HepG2 (cell line): ENCODE measurements at regions not wholly inside any gene's neighbourhood (a gene's known extent, or its start where the extent isn't known, plus 50 kb on each side); places are given as distances from the start of the nearest gene placed in this dataset.

Experiments
- ATAC-seq: fragments of 200-7000 bp; cut with Tn5 transposase; 3 replicates; pipeline ENCODE4 v1.9.1; 2020; ENCODE audit warnings: mild to moderate bottlenecking, moderate library complexity
- BruUV-seq: library from RNA; stranded (reverse); fragments of 400-500 nt; replicated peaks from 2 replicates; lab custom pipeline; 2021; lab: Mats Ljungman, UMichigan
- CTCF ChIA-PET: fragments of 300-600 bp; formaldehyde crosslinking; extraction: SDS; loops from one replicate; lab custom pipeline; 2021; ENCODE audit warnings: low total read pairs, inconsistent platforms, low intra/inter-chr PET ratio; lab: Yijun Ruan, JAX
- POLR2A ChIA-PET: fragments of 350-600 bp; sonication (Branson Sonifier 250); formaldehyde crosslinking; loops from one replicate; lab custom pipeline; 2020; ENCODE audit warnings: antibody characterized with exemption, inconsistent platforms; lab: Yijun Ruan, JAX
- DNase-seq: peaks from one replicate; pipeline ENCODE4 v3.0.0-alpha.2; 2015; ENCODE audit warnings: low spot score
- FAIRE-seq: peaks from 3 replicates; lab custom pipeline; 2011; peaks lifted over from hg19 to GRCh38; lab: Jason Lieb, UNC
- H2AFZ ChIP-seq: one replicate; pipeline ENCODE4 v1.6.1; 2011; ENCODE audit warnings: low read length, inconsistent platforms
- H3K27ac ChIP-seq: fragments of 300-600 bp; 3 replicates; pipeline ENCODE4 v1.8.0; 2011; ENCODE audit warnings: mixed run types, mild to moderate bottlenecking, mixed read lengths, low read length, inconsistent platforms; ENCODE audit not compliant: insufficient read depth; ENCODE audit errors: extremely low read length
- H3K27me3 ChIP-seq, 2 experiments: fragments of 200-600 bp in 1 of 2; 2 replicates in 1 of 2; 3 replicates in 1 of 2; pipeline versions ENCODE4 v1.6.0 to v1.8.0; 2011; ENCODE audit warnings: low read length in 2 of 2, mild to moderate bottlenecking in 2 of 2, moderate library complexity in 2 of 2, inconsistent platforms in 1 of 2; ENCODE audit not compliant: insufficient read depth in 2 of 2, control insufficient read depth in 1 of 2
- H3K36me3 ChIP-seq, 2 experiments: fragments of 200-600 bp in 1 of 2; replicated peaks in 1 of 2; 2 replicates in 1 of 2; 3 replicates in 1 of 2; pipeline versions ENCODE4 v1.5.1 to v1.8.0; 2011; ENCODE audit warnings: low read length in 2 of 2, inconsistent platforms in 1 of 2; ENCODE audit not compliant: insufficient read depth in 2 of 2, control insufficient read depth in 1 of 2
- H3K4me1 ChIP-seq: 2 replicates; pipeline ENCODE4 v1.5.1; 2012; ENCODE audit warnings: low read length, inconsistent platforms; ENCODE audit not compliant: insufficient read depth
- H3K4me2 ChIP-seq: 2 replicates; pipeline ENCODE4 v1.6.0; 2011; ENCODE audit warnings: low read depth, low read length, inconsistent platforms
- H3K4me3 ChIP-seq, 3 experiments: fragments of 200-600 bp in 1 of 3; sonication (generic), shearing (Covaris generic) in 1 of 3; replicated peaks in 1 of 3; 2 replicates each; pipeline ENCODE4 v1.5.1; 2011 to 2016; ENCODE audit warnings: low read length in 3 of 3, inconsistent platforms in 2 of 3, low read depth in 2 of 3, mild to moderate bottlenecking in 2 of 3, control low read depth in 1 of 3, mixed read lengths in 1 of 3; ENCODE audit not compliant: insufficient read depth in 1 of 3
- H3K79me2 ChIP-seq: one replicate; pipeline ENCODE4 v1.6.1; 2011; ENCODE audit warnings: low read length, inconsistent platforms; ENCODE audit not compliant: insufficient read depth
- H3K9ac ChIP-seq: 2 replicates; pipeline ENCODE4 v1.6.0; 2011; ENCODE audit warnings: mild to moderate bottlenecking, low read depth, low read length, inconsistent platforms; ENCODE audit not compliant: insufficient read depth
- H3K9me3 ChIP-seq: 2 replicates; pipeline ENCODE4 v1.5.1; 2012; ENCODE audit warnings: mild to moderate bottlenecking, low read length
- H4K20me1 ChIP-seq: 2 replicates; pipeline ENCODE4 v1.6.0; 2011; ENCODE audit warnings: inconsistent platforms, mild to moderate bottlenecking, low read length, moderate library complexity; ENCODE audit not compliant: insufficient read depth
- CCAR2 ChIP-seq: fragments of 200-400 bp; formaldehyde crosslinking; optimal IDR thresholded peaks from 2 replicates; pipeline ENCODE3; 2018; ENCODE audit warnings: low read depth, mild to moderate bottlenecking, low read length, moderate library complexity
- CREB1 ChIP-seq, 2 experiments: fragments of 450-650 bp in 1 of 2; IDR thresholded peaks; 2 replicates each; pipeline ENCODE4 v1.6.1; 2016 to 2017; ENCODE audit warnings: control low read depth in 1 of 2, mild to moderate bottlenecking in 1 of 2, missing compliant biosample characterization in 1 of 2, missing genetic modification characterization in 1 of 2
- ELF4 ChIP-seq: sonication (generic); formaldehyde crosslinking; IDR thresholded peaks from 2 replicates; pipeline ENCODE4 v1.5.0; 2020; ENCODE audit warnings: missing genetic modification reagents, mild to moderate bottlenecking, moderate library complexity, borderline replicate concordance
- HES4 ChIP-seq: sonication (generic); formaldehyde crosslinking; IDR thresholded peaks from 2 replicates; pipeline ENCODE4 v1.9.0; 2021; ENCODE audit warnings: mild to moderate bottlenecking, missing genetic modification reagents, borderline replicate concordance
- SSRP1 ChIP-seq: IDR thresholded peaks from 2 replicates; pipeline ENCODE4 v1.6.1; 2016; ENCODE audit warnings: control low read depth
- ZNF235 ChIP-seq: sonication (generic); formaldehyde crosslinking; IDR thresholded peaks from 2 replicates; pipeline ENCODE4 v1.8.1; 2023; ENCODE audit warnings: mild to moderate bottlenecking, missing genetic modification reagents, borderline replicate concordance
- ZNF30 ChIP-seq: sonication (generic); formaldehyde crosslinking; IDR thresholded peaks from 2 replicates; pipeline ENCODE4 v1.5.0; 2020; ENCODE audit warnings: mild to moderate bottlenecking, missing genetic modification reagents
- ZNF552 ChIP-seq: sonication (generic); formaldehyde crosslinking; IDR thresholded peaks from 2 replicates; pipeline ENCODE4 v1.9.0; 2022; ENCODE audit warnings: missing genetic modification reagents, mild to moderate bottlenecking, borderline replicate concordance
- ZSCAN20 ChIP-seq: sonication (generic); formaldehyde crosslinking; IDR thresholded peaks from 2 replicates; pipeline ENCODE4 v1.4.0; 2020; ENCODE audit warnings: missing genetic modification reagents, mild to moderate bottlenecking, borderline replicate concordance
- WGBS: methylation state at CpG from one replicate; pipeline ENCODE4 v1.1.6; 2017; ENCODE audit warnings: low lambda C conversion rate; 5-methylcytosine and 5-hydroxymethylcytosine counted together
- in situ Hi-C: cut with HindIII; loops from 2 replicates; pipeline ENCODE4 v1.10.0; 2017; ENCODE audit warnings: low pct_unique_long_range_greater_than_20kb; ENCODE audit not compliant: extremely low pct_ligation_motif_present
- intact Hi-C: fragments of 100-400 bp; cut with micrococcal nuclease; formaldehyde crosslinking; loops from one replicate; pipeline ENCODE4 v1.10.0; 2022; ENCODE audit not compliant: unreplicated experiment
- TF ChIP-seq, protein P1 (sequence below): sonication (generic); formaldehyde crosslinking; IDR thresholded peaks from 2 replicates; pipeline ENCODE4 v1.8.1; 2023; ENCODE audit warnings: mild to moderate bottlenecking, inconsistent platforms, moderate library complexity, missing genetic modification reagents, borderline replicate concordance
- TF ChIP-seq, protein P2 (sequence below): sonication (generic); formaldehyde crosslinking; IDR thresholded peaks from 2 replicates; pipeline ENCODE4 v1.9.0; 2022; ENCODE audit warnings: low read depth, missing genetic modification reagents

DNA sequence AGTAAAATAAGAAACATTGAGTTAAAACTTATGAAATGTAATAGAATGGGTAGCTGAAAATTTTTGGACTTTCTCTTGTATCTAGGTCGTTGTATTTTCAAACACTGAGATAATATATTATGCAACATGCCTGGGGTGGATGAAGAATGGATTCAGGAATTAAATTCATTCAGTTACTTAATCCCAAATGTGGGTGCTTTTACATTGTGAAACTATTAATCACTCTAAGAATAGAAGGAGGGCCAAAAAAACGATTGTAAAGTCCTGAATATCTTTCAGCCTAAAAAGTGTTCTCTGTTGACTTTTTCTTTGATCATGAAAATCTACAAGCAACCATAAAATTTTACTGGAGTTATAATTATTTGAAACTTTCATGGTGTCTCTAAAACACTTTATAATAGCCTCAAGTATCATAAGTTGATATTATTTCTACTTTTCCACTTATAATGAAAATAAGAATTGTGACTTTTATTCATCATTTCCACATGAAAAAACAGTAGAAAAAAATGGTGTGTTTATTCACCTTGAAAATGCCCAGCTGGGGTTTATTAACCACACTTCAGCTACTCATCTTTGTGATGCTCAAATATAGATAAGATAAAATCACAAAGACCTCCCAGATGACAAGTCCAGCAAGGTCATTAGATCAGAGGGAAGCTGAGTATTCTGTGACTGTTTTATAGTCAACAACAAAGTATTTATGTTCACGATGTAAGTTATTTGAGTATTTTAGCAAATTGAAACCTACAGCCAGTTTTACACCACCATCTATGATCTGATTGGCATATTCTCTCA lies 619.9 kb upstream of the SOX9 start:
- FAIRE-seq (no peak), DNase-seq (no peak)
- intact Hi-C loops, result no loop called here
- no TSS peak for BruUV-seq
- no peaks in the 10 kb centered on the region for H3K9me3 ChIP-seq
- H3K4me3 ChIP-seq, result no peak overlapping the region
- no peaks in the 10 kb centered on the region for H4K20me1 ChIP-seq
- no peak for TF ChIP-seq ZNF235 (CRISPR knock-in tag)
- no peak for TF ChIP-seq ZNF30 (CRISPR knock-in tag)
- TF ChIP-seq, protein P1, sequence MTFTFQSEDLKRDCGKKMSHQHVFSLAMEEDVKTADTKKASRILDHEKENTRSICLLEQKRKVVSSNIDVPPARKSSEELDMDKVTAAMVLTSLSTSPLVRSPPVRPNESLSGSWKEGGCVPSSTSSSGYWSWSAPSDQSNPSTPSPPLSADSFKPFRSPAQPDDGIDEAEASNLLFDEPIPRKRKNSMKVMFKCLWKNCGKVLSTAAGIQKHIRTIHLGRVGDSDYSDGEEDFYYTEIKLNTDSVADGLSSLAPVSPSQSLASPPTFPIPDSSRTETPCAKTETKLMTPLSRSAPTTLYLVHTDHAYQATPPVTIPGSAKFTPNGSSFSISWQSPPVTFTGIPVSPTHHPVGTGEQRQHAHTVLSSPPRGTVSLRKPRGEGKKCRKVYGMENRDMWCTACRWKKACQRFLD (CRISPR knock-in tag), result no peak
- TF ChIP-seq ZSCAN20, result no peak
- TF ChIP-seq CREB1 (IDR thresholded peaks at IDR 0.05), result no peak
- TF ChIP-seq CREB1 (CRISPR knock-in tag; IDR thresholded peaks at IDR 0.05), result no peak
- TF ChIP-seq CCAR2, result no peak
- TF ChIP-seq, protein P2, sequence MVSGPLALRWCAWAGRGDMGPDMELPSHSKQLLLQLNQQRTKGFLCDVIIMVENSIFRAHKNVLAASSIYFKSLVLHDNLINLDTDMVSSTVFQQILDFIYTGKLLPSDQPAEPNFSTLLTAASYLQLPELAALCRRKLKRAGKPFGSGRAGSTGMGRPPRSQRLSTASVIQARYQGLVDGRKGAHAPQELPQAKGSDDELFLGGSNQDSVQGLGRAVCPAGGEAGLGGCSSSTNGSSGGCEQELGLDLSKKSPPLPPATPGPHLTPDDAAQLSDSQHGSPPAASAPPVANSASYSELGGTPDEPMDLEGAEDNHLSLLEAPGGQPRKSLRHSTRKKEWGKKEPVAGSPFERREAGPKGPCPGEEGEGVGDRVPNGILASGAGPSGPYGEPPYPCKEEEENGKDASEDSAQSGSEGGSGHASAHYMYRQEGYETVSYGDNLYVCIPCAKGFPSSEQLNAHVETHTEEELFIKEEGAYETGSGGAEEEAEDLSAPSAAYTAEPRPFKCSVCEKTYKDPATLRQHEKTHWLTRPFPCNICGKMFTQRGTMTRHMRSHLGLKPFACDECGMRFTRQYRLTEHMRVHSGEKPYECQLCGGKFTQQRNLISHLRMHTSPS, result no peak
- TF ChIP-seq SSRP1 (CRISPR knock-in tag), result no peak
- TF ChIP-seq ELF4, result no peak
- TF ChIP-seq ZNF552, result no peak
- no peak for TF ChIP-seq HES4 (CRISPR knock-in tag)
- TF ChIP-seq, all 625 proteins: peak for 0
- no peaks in the 10 kb centered on the region for H3K79me2 ChIP-seq
- H3K27ac ChIP-seq, result no peak overlapping the region
- ChIA-PET POLR2A (no interaction called here), CTCF (no interaction called here)
- no peak overlapping the region for H3K9ac ChIP-seq
- H3K36me3 ChIP-seq, result no peaks in the 10 kb centered on the region
- no peak overlapping the region for H3K4me2 ChIP-seq
- H3K4me1 ChIP-seq, result no peaks in the 10 kb centered on the region
- H2AFZ ChIP-seq, result no peak overlapping the region
- ATAC-seq, result no peak
- whole genome bisulfite sequencing, result 1% methylated on average over 3 of the region's 3 CpGs
- in situ Hi-C loops, result no loop called here
- no peaks in the 10 kb centered on the region for H3K27me3 ChIP-seq
